GM21367 (cell line): ENCODE measurements at regions not wholly inside any gene's neighbourhood (a gene's known extent, or its start where the extent isn't known, plus 50 kb on each side); places are given as distances from the start of the nearest gene placed in this dataset.

Experiments
- ATAC-seq: cut with Tn5 transposase; IDR thresholded peaks from one replicate; pipeline ENCODE4 v1.9.1; 2021; ENCODE audit not compliant: unreplicated experiment

DNA sequence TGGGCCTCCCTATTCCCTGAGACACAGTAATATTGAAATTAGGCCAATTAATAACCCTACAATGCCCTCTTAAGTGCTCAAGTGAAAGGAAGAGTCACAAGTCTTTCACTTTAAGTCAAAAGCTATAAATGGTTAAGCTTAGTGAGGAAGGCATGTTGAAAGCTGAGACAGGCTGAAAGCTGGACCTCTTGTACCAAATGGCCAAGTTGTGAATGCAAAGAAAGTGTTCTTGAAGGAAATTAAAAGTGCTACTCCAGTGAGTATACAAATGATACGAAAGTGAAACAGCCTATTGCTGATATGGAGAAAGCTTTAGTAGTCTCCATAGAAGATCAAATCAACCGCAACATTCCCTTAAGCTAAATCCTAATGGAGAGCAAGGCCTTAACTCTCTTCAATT lies 140.8 kb downstream of the PTCSC3 start:
- no peak for ATAC-seq

DNA sequence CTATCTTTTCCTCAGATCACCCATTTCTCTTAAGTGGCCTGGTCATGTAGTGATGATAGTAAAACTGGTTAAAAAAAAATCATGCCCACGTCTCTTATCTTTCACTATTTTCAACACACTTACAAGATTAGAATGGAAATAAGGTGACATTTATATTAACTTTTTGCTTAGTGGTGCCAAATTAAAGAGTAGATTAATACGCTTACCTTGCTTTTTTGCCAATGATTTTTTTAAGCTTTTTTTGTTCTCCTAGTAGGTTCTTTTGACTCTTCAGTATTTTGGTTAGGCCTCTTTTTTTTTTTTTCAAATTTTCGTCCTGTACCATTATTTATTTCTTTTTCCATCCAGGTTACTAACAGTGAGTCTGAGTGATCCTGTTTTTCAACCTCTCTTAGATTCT lies 147.9 kb downstream of the PTCSC3 start:
- ATAC-seq, result no peak

DNA sequence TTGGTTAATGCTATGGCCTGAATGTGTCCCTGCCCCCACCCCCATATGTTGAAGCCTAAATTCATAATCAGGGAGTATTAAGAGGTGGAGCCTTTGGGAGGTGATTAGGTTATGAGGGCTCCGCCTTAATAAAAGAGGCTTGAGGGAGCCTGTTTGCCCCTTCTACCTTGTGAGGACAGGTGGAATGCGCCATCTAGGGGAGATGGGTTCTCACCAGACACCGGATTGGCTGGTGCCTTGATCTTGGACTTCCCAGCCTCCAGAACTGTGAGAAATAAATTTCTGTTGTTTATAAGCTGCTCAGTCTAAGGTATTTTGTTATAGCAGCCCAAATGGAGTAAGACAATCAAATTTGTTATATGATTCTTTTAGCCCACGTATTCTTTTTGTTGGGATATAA lies 148.3 kb downstream of the PTCSC3 start:
- no peak for ATAC-seq

DNA sequence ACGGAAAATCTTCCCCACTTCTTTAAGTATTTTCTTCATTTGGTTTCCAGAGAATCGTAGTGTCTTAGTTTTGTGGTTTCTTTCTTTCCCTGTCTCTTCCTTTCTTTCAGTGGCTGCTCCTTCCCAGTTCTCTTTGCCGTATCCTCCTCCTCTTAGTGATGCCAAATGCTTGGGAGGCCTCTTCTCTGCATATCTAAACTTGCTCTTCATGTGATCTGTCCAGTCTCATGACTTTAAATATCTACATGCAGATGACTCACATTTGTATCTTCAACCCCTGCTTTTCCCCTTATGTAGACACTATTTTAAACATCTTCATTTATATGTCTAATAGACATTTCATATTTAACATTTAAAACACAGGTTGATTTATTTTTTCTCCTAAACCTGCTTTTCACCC lies 149.2 kb downstream of the PTCSC3 start:
- no peak for ATAC-seq

DNA sequence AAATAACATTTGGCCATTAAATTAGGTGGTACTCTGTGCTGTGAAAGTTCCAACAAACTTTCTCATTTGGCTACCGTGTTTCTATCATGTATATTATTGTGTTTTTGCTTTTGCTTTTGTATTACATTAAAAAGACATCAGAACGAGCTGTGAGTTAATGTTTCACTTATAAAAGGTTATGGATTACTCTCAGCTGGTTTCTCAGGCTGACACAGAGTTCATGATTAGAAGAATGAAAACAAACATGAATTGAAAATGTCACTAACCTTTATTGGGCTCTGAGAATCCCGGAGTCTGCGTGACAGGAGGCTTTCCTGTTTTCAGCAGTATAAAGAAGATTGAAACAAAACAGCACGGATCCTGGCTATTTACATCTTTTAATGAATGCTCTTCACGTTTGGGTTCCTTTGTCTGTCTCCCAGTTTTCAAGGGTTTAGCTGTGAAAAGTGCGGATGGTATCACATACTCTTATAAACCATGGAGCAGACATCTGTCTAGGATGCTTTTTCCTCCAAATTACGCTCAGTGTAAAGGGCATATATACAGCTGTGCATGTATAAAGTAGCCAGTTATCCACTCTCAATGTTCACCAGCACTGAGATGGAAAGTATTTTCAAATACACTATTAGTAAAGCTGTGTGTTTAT lies 153.6 kb downstream of the PTCSC3 start:
- no peak for ATAC-seq

DNA sequence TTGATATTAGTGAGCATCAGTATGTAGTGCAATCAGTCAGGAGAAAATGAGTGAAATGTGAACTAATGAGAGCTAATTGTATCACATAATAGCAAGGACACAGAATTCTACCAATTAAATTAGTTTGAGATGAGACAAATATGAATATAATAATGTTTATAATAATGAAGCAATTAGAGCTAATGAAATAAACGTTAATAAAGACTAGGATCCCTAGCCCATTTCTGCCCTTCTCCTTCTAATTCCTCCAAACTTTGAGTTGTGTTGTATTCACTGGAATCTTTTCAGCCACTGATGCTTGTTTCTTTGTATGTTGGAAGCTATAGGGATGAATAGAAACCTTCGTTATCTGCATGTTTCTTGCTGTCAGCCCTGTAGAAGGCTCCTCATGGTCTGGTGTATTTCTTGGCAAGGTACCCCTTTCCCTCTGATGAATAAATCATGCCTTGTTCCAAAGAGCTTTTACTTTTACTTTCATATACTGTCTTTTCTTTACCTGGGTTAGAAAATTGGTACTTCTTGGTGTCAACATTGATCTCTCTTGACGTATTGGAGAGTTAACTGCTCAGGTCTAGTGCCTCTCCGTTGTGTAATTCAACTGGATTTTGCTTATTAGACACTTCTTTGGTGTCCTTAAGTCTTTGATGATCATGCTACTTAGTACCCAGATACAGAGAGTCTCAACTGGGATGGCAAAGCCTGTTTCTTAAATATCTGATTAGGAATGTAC lies 154.8 kb downstream of the PTCSC3 start:
- ATAC-seq, result no peak

DNA sequence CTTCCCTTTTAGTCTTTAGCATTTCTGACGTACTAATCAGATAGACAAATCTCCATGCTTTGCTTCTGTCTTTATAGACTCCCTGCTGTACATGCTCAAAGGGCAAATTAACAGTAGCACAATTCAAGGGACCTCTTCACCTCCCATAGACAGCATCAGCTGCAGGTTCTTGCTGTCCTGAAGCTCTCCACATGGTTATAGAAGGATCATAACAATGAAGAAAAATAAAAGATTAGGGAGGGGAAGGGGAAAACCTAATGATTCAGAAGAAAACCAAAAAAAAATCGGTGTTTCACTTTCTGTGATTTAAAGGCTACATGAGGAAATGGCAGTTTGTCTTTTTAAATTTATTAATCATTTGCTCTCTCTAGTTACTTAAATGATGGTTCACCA lies 155.5 kb downstream of the PTCSC3 start:
- ATAC-seq, result no peak

DNA sequence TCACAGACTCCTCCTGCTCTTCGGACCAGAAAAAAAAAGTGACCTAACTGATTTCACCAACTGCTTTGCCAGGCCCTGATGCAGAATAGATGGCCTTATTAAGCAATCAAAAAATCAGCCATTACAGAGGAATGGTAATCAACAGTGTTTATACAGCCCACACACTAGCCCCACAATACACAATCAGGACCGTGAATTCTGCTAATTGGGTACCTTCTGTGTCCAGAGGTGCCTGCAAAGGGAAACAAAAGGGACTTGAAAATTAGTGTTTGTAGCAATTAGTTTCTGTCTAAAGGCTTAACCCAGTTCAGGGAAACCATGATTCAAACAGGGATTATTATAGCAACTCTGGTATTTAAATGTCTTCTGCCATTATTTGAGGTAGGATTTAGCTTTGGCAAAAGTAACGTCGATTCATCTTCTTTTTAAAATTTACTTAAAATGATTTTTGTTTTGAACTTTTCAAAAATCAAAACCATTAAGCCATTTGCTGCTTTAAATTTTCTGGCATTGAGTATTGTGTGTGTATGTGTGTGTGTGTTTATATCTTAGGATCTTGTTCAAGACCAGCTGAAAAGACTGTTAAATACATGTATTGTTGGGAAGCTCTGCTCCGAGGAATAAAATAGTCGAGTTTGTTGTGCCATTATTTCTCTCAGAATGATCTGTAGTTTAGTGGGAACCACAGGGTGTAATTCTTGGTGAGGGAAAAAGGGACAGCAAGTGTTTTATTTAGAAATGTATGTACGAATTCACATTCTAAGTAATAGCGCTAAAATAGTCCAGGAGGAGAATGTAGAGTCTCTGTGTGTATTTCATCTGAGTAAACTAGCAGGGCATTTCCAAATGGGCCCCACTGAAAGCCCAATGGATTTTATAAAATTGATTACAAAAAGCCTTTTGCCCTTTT lies 156.1 kb downstream of the PTCSC3 start:
- ATAC-seq, result no peak

DNA sequence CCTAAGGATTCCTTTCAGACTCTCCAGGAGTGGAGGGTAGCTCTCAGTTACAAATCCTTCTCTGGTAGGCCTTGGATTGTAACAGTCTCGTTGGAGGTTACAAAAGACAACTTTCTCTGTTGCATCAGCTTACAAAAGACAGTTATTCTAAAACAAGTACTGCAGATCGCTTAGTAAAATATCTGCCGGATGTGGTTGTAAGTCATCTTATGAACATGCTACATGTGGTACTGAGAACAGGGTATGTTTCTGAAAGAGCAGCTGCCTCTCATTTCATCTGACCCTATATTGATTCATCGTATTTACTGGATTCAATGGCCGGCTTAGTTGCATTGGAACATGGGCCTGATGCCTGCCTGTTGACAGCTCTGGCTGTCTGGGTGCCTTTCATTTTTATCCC lies 157.4 kb downstream of the PTCSC3 start:
- no peak for ATAC-seq

DNA sequence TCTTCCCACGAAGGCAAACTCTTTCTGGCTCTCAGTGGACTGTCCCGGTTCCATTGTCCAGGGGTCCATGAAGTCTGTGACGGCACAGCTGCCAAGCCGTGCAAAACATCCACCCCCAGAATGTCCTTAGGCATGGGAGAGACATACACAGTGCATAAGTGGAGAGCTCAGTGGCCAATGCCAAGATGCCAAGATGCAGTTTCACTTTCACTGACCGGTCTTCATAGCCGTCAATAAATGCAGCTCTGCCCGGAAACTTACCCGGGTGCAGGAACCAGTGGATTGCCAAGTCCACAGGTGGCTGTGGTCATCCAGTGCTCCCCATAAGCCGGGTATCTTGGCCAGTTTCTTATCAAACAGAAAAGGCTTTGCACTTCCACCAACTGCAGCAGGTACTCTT lies 162.3 kb downstream of the PTCSC3 start:
- no peak for ATAC-seq

DNA sequence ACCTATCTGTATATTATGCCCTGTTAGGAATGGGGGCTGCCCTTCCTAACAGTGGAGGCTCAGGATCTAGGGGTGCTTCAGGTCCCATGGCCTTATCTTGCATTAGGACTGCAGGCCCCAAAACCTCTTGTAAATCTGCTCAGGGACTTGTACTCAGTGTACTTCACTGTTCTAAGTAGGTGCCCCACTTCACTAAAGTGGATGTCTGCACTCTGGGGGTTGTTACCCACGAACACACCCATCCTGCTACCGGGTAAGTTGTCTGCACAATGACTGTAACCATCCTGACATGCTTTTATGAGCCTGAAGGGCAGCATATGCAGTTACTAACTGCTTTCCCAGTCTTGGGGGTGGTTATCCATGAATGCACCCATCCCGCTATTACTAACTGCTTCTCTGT lies 163.0 kb downstream of the PTCSC3 start:
- ATAC-seq, result no peak

DNA sequence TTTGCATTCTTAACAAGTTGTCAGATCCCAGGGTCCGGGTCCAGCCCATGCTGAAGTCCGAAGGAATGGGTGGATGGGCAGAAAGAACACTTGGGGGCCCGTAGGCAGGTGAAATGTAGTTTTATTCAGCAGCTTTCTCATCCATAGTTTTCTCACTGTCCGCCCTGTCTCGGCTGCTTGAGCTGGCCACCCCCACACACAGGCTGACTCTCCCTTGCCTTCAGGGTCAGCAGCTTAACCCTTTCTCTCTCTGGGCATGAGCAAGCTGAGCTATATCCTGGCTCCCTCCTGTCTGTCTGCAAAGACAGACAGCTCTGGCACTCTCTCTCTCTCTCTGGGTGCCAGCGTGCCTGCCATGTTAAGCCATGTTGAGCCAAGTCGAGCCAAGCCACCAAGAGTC lies 163.9 kb downstream of the PTCSC3 start:
- no peak for ATAC-seq

DNA sequence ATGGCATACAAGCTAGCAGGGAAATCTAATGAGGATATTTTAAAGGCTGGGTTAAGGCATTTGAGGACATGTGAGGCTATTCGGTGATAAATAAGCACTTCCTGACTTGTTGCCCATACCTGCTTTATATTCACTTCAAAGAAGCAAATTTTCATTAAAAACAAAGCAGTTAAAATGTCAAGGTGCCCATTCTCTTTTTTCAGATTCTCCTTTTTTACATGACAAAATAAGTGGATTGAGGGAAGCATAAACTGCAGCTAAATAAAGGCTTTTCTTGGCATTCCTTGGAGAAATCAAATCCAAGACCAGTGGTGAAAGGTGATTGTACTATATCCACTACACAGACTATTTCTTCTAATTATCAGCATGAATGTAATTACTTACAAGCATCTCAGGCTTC lies 166.9 kb downstream of the PTCSC3 start:
- no peak for ATAC-seq

DNA sequence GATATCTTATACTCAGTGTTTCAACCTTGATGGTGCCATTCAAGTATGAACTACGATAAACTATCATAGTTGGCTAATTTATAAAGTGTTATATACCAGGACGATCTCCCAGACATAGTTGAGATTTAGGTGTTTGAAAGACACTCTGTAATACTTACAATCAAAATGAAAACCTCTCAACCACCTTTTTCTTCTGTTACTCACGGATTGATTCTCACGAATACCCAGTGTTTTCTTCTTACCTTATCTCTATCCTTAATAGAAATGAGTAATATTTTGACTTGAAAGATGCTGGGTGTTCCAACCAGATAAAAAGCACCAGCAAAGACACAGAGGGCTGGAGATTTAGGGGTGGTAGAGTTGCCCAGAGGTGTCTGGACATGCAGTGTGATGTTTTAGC lies 169.9 kb downstream of the PTCSC3 start:
- ATAC-seq, result no peak

DNA sequence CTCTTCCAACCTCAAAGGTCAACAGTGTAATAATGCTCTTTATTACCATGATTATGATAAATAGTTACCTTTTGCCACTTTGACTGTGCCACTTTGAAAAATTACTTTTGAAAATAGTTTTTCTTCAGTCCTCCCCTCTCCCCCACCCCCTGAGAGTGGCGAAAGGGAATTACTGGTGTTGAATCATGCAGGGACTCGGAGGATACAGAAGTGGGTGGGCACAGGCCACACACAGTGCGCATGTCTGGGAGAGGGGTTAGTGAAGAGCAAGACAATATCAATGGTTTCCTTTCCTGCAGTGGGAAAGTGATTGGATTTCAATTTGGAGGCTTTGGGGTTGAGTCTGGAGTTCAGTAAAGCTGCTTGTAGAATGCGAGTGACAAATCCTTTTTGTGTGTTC lies 170.9 kb downstream of the PTCSC3 start:
- ATAC-seq, result no peak

DNA sequence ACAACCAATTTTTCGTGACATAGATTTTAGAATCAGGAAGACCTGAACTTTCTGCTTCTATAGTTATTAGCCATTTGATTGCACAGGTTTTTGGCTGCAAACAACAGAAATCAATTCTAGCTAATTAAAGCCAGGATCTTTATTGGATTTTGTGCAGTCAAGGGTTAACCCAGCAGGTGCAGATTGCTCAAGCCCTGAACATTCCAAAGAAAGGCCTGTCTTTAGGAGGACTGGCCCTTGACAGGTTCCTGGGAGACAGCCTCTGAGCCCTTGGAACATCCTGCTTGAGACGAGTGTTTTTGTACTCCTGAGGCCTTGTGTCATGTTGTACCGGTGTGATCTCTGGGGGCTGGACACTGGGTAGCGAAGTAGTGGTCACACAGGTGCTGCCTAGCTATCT lies 174.6 kb downstream of the PTCSC3 start:
- ATAC-seq, result no peak

DNA sequence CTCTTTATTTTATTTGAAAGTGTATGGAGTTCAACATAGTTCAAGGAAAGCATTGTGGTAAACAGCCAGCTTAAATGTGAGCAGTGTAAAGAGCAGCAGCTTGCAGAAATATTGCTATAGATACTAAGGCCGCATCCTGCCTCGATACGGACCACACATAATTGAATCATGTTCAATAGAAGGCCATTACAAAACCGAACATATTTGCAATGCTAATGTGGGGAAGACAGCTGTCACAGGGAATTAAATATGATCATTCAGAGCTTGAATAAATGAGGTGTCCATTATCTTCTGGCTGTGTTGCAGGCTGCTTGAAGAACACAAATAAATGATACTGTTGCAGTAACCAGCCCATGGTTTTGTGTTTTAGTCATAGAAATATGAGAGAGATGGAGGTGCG lies 173.2 kb downstream of the BRMS1L start:
- ATAC-seq, result no peak

DNA sequence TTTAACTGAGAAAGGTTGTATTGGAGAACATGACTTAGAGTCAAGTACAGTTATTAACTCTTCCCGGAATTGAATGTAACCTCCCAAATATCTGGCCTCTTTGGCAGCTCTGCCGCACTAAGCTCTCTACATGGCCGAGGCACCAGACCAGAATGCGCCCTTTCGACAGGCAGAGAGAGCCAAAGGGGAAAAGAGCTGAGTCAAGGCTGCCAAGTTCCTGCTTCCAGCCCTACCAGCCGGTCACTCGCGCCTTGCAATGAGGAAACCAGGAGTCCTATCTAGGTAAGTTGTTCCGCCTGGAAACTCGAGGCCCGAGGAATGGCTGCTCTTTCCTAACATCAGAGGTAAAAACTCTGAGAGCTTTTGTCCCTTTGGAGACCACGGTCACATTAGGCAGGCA lies 172.2 kb downstream of the BRMS1L start:
- no peak for ATAC-seq

DNA sequence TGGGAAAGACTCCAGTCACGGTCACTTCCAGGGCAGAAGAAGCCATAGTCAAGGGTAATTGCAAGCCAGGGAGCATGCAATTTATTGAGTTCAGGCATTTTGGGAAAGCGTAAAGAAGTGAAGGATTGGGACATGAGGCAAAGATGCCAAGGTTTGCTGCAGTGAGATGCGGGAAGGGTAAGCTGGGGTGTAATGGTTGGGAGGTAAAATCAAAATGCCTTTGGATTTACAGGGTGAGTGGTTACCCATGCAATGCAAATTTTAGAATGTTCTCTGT lies 167.5 kb downstream of the BRMS1L start:
- no peak for ATAC-seq

DNA sequence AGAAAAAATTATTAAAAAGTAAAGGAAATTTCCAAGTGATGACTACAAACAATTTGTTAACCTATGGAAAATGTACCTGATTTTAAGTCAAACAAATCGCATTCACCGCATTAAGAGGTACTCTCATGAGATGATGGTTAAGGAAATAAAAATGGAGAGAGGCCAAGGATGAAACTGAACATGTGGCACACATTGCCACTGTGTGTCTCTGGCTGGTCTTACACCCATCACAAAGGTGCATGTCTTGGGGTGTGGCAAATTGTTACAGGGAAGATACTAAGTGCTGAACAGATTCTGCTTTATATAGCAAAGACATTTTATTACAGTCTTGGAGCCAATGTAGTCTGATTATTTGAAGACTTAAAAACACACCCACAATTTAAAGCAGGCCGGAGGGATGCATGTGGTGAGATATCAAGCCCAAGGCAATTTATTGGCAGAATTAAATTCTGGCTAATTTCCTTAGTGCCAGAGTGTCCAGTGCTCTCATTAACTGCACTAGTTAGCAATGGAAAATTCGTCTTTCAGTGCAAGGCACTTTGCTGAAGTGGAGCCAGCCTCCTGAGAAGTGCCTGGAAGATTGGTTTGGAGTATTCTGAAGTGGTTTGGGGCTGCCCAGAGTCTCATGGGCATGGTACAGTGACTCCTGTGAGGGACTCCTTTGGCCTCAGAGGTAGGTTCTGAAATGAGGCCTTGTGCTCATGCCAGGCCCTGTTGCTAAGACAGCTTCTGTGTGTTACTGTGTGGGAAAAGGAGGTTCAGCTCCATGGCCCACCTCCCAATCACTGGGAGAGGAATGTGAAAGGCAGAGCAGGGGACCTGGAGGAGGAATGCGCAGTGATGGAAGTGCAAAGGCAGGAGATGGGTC lies 166.9 kb downstream of the BRMS1L start:
- no peak for ATAC-seq

DNA sequence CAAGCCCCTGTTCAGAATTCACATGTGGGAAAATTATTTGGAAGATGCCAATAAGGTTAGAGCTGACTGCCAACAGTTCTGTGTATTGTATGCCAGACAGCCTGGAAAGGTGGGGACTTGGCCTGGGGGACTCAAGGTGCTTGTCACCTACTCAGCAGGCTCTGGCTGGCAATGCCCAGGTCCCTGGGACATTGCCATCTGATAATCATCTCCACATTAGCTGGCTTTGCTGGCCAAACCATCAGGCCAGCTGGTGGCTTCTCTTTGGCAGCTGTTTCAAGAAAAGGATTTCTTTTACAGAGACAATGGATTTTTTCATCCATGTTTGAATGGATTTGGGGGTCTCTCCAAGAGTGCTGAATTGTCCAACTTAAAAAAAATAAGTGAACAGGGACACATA lies 165.2 kb downstream of the BRMS1L start:
- no peak for ATAC-seq
